GM19455 (cell line): ENCODE measurements at regions not wholly inside any gene's neighbourhood (a gene's known extent, or its start where the extent isn't known, plus 50 kb on each side); places are given as distances from the start of the nearest gene placed in this dataset.
A peak's percentile ranks its signal among the peaks of the same experiment; 100 is the strongest.

Experiments
- ATAC-seq: cut with Tn5 transposase; IDR thresholded peaks from one replicate; pipeline ENCODE4 v1.9.1; 2021; ENCODE audit not compliant: unreplicated experiment

DNA sequence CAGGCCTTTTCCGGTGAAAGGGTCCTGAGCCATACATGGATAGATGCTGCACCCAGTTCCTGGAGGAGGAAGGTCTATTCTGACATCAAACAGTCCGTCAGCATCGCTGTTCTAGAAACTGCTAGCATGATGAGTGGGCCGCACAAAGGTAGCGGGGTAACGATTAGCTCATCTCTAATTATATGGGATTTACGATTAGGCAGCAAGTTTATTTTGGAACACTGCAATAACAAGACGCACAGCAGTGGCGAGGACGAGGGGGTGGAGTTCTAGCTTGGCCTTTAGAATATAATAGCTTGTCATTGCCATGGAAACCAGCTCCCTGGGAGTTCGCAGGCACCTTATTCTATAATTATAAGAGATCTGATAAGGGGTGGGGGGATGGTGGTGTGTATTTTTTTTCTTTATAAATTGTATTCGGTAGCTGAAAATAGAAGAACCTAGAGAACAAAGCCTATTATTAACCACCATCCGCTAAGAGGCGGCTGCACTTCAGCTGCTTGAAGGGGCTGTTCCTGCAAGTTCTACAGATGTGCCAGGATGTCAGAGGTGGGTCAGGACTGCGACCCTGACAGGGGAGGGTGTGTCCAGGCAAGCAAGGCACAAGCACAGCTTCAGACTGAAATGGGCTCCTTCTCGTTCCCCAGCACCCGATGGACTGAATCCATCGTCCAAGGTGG is 311.0 kb downstream of the AGTPBP1 start:
- no peak for ATAC-seq

DNA sequence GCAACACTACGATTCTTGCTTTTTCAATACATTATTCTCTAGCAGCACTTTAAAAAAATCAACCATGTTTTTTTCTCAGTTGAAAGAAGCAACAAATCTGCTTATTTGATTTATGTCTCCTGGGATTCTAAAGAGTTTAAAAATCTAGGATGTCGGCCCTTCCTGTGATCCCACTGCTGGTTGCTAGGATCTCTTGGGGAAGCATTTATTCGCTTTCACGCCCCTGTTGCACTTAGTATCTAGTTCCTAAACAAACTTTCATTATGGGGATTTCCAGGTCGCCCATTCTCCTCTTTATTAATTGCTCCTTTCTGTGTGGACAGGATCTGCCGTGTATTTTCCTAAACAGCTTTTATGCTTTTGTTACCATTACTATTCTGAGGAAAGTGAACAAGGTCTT is 313.5 kb downstream of the AGTPBP1 start:
- ATAC-seq, result no peak

- no peak for ATAC-seq
Observed at GRCh38 chr9:85427772-85428171, 314.0 kb downstream of the AGTPBP1 start.

DNA sequence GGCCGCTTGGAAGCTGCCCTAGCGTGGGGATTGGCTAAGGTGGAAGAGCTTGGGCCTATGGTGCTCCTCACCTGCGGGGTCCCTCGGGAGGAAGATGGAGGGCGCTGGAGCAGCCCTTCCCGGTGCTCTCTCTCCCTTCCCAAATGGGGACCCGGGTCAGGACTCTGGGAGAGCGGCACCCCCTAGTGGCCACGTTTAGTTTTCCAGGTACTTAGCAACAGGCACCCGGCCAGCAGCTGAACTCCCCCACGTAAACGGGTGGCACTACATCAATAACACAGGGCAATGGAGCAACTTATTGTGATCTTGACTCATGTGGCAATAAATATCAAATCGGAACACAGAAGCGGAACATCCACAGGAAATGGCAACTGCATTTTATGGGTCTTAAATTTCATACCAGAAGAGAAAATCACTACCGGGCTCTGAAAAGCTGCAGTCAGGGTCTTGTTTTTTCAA is 316.6 kb downstream of the AGTPBP1 start:
- ATAC-seq, result peak; percentile 72

DNA sequence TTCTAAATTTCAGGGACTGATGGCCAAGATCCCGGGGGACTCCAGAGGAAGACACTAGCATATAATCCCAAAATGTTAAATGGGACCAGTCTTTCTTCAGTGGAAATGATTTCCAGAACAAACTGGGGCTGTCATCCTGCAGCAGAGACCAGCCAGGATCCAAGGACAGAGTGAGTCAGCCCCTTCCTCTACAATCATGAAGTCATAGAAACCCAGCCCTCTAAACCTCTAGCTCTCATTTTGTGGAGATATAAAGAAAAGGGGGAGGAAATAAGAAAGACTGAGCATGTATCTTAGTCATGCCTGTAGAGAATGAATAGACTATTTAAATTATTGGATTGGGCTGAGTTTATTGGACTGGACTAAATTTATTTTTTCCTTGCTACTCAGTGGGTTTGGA is 318.3 kb downstream of the AGTPBP1 start:
- no peak for ATAC-seq

DNA sequence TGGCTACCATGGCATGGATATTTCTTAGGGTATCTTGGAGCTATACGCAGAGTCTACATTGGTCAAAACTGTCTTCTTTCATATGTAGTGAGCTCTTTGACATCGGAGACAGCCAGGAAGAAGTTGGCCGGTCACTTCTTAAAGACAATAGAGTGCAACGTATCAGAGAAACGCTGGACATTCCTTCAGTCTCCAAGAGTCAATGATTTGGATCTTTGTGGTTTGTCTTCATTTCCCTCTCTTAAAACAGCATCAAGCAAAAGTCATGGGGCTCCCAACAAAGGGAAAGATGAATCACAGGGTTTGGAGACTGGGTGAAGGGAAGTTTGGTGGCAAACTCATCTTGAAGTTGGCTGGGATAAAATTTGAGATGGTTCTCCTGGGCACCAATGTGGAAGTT is 320.1 kb downstream of the AGTPBP1 start:
- ATAC-seq, result no peak

- ATAC-seq, result no peak
Observed at GRCh38 chr9:85420750-85421149, 321.0 kb downstream of the AGTPBP1 start.

GRCh38 chr9:85417674-85418073 is 324.1 kb downstream of the AGTPBP1 start:
- no peak for ATAC-seq

GRCh38 chr9:85416715-85417114 is 325.0 kb downstream of the AGTPBP1 start:
- no peak for ATAC-seq

DNA sequence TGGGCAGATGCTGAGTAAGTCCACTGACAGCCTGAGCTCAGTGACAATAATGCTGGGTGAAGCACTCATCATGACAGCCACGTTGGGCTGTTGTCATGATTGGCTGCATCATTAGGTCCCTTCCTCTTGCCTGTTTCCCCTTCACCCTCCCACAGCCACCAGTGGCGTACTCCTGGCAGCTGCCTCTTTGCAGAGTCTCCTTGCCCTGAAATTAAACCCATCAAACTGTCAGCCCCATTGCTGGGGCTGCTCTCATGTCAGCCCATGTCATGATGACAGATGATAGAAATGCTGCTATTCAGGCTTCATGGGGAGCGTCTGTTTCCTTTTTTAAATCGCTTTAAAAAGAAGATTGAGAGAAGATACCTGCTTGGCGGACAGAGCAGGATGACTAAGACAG is 327.4 kb downstream of the AGTPBP1 start:
- no peak for ATAC-seq

DNA sequence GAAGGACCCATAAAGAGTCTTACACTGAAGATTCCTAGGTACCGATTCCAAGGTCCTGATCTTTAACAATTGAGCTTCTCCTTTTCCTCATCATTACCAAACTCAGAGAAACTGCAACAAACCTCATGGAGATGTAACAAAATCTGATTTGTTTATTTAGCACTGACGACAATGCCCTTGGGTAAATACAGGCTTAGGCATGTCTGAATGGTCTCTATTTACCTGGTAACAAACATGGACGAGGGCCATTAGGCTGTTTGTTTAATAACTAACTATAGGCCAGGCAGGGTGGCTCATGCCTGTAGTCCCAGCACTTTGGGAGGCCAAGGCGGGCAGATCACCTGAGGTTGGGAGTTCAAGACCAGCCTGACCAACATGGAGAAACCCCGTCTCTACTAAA is 333.3 kb downstream of the AGTPBP1 start:
- ATAC-seq, result no peak

DNA sequence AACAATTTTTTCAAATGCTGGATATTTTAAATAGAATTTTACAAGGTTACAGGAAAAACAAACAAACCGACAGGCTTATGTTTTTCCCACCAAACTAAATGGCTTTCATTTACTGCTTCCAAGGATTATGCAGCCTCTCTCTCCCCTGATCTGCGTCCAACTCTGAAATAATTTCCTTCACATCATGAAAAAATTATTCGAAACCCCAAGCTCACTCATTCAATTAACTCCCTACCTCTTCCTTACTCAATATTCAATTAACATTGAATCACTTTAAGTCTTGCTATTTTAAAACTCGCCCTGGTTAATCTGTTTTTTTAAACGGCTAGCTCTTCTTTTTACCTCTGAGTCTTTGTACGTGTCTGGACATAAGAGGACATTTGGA is 336.2 kb downstream of the AGTPBP1 start:
- ATAC-seq, result no peak

DNA sequence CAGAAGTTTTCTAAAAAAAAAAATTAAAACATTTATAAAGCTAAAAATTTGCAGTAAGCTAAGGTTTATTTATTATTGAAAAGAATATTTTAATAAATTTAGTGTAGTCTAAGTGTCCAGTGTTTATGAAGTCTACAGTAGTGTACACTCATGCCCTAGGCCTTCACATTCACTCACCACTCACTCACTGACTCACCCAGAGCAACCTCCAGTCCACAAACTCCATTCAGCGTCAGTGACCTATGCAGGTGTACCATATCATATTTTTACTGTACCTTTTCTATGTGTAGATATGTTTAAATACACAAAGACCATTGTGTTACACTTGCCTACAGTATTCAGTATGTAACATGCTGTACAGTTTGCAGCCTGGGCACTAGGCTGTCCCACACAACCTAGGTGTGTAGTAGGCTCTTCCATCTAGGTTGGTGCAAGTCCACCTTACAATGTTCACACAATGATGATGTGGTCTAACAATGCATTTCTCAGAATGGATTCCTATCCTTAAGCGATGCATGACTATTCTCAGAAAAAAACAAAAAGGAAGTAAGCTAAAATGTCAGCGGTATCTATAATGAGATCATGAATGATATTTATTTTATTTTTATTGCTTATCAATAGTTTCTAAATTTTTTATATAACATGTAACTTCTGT is 336.7 kb downstream of the AGTPBP1 start:
- no peak for ATAC-seq

- ATAC-seq, result no peak
Observed at GRCh38 chr9:85402551-85402950, 339.2 kb downstream of the AGTPBP1 start.

DNA sequence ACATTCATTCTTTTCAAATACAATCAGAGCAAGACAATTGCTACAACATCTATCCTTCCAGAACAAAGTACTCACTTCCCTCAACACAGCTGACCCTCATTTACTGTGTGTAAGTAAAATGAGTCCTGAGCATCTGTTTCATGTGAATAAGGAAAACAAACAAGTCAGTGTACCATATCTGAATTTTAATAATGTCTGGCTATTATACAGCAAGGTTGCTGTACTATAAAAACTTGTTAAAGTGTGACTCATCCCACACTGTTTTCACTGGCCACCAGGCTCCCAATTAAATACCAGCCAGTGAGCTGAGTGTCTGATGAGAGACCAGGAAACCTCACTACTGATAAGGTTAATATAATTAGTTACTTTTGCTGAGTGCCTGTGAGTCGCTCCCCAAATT is 339.8 kb downstream of the AGTPBP1 start:
- ATAC-seq, result no peak

GRCh38 chr9:85397005-85397404 is 344.7 kb downstream of the AGTPBP1 start:
- ATAC-seq, result no peak

- ATAC-seq, result no peak
Observed at GRCh38 chr9:85392260-85392659, 349.5 kb downstream of the AGTPBP1 start.

DNA sequence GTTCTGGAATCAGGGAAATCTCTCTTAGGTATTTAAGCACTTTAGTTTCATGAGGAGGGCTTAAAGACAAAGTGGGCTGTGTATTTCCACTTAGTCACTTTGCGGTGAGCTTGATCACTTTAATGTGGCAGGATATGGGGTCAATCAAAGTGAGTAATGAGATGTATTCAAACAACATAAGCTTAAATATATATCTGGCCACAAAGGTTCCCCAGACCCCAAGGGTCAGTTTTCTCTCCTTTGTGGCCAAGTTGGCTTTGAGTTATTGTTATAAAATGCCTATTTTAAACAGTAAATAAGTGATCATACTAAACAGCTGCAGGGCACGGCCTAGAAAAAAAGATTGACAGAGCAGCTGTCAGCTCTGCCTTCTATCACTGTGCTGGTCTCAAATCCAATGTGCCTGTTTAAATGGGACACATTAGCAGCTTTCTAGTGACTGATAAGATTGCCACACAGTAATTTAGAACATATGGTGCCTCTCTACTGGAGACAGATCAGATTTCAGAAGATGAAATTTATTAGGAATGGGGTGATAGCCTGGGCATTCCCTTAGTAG is 363.9 kb downstream of the AGTPBP1 start:
- no peak for ATAC-seq

DNA sequence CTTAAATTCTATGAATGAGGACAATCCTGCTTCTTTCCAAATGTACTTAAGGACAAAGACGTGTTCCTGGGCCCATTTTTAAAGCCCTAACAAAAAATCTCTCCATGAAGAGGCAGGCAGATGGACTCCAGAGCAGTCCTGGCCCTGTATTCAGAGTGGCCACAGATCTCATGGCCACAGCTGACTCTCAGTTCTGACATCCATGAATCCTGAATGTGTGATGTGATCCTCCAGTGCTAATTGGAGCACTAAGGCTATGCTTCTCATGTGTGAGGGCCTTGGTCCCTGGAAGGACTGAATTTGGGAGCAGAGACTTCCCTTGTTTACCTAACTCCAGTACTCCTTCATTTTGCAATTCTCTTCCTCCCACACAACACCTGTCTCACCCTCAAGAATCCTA is 373.0 kb downstream of the AGTPBP1 start:
- no peak for ATAC-seq

- no peak for ATAC-seq
Observed at GRCh38 chr9:85359161-85359560, 382.6 kb downstream of the AGTPBP1 start.

GRCh38 chr9:85349046-85349445 is 392.7 kb downstream of the AGTPBP1 start:
- ATAC-seq, result no peak

- no peak for ATAC-seq
Observed at GRCh38 chr9:85347541-85347940, 394.2 kb downstream of the AGTPBP1 start.

DNA sequence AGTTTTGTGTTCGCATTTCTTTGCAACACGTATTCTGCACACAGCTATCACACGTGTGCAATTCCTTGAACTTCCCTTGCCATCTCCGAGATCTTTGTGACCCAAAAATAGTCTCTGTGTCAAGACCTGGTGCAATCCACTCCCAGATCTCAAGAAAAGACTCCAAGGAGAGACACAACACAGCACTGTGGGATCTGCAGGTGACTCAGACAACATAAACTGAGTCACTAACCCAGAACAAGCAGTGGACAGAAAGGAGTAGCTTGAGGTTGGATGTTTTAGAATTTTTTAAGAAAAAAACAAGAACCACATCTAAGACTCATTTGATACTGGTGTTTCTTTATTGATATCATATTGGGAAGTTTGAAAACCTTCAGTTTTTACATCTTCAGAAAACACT is 396.9 kb downstream of the AGTPBP1 start:
- no peak for ATAC-seq
